ENCODE measurements at regions not wholly inside any gene's neighbourhood (a gene's known extent, or its start where the extent isn't known, plus 50 kb on each side); places are given as distances from the start of the nearest gene placed in this dataset.
"Not testable (repeated sequence)": the region's sequence is repeated elsewhere in the genome, so short reads cannot be mapped to it uniquely, and the experiment has no call there.

- DNase-seq = no peak
Observed at GRCh38 chr2:161032635-161033034, 127.6 kb upstream of the TANK start.

GRCh38 chr2:161033059-161033660 lies 127.1 kb upstream of the TANK start:
- DNase-seq = no peak

DNA sequence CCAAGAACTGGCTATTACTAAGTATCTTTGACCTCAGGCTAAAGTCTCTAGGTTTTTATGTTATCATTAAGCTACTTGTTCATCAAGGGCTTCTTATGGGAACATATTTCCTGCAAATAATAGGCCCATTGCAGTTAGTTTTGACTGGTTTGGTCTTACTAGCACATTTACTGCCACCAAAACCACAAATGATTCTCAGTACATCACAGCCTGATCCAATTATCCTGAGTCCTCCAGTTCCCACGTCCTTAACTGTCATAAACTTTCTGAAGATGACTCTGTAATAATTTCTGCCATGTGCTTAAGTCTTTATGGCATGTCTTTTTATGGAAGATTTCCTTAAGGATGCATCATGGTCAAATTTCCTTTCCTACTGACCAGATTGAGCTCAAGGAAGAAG lies 123.3 kb upstream of the TANK start:
- no peak for DNase-seq

DNA sequence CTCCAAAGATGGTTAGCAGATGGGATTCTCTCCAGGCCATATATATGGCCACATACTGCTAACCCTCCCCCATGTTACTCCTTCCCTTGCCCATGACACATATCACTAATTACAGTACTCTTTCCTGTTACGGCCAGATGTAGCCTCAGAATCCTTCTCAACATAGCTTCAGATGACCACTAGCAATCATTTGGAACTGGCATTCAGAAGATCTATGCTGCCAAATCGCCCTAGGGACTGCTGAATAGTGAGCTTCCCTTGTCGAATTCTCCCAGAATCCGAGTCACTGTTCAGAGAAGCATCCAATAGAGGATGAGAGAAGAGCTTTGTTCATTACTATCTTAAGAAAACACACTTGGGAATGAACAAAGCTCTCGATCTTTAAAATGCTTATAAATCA lies 121.2 kb upstream of the TANK start:
- DNase-seq = no peak

DNA sequence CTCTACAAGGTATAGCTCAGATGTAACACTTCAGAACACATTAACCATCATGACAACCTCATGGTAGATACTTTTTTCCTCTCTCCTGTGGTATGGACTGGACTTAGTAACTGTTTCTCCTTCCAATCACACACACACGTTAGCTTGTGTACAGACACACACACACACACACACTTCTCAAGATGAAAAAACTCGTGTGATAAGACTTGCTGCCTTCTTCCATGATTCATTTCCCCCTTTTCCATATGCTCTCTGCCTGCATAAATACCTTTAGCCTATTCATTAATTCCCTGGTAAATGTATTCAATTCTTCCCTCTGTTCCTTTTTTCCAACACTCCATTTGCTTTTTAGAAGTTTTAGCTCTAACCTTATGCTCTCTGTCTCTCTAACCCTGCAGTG lies 118.9 kb upstream of the TANK start:
- DNase-seq = no peak

GRCh38 chr2:161042990-161043625 lies 117.1 kb upstream of the TANK start:
- DNase-seq = no peak

DNA sequence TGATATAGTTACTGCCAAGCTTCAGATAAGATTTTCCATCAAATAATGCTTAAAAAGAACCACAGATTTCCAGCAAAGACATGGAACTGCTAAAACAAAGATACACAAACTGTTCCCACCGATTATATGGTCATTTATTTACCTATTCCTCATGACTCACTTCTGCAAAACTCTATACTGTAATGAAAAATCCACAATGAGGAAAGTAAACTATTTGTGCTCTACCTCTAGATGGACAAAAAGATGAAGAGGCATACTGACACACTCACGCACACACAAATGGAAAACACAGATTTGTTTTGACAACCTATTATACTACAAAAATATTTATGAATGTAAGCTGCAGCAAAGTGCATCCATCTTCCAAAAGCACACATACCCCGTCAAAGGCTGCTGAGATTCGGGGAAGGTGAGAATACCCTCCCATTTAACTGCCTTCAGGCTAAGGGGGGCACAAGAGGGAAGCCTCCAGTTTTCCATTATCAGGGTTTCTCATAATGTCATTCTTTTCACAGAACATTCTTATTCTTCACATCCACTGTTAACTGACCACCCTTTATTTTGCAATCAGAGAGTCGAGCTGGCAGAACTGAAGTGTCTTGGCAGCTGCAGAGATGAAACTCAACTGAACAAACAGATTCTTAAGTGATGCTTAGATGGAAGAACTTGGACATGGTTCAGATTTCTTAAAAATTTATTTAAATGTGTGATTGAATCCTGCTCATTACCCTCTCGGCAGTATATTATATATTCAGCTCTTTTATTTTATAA lies 115.9 kb upstream of the TANK start:
- no peak for DNase-seq

DNA sequence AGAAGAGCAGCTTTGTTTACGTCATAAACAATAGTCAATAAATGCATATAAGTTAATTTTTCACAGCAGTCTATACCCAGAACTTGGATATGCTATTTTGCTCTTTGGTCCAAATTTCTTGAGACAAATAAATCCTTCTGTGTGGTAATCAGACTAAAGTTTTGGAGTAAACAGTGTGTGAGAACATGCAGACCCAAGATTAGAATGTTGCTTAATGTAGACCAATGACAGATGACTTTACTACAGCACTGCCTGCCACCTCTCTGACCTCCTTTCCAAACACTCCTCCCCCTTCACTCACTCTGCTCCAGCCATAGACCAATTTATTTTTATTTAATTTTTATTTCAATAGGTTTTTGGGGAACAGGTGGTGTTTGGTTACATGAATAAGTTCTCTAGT lies 115.3 kb upstream of the TANK start:
- DNase-seq = no peak

- no peak for DNase-seq
Observed at GRCh38 chr2:161045726-161046125, 114.5 kb upstream of the TANK start.

DNA sequence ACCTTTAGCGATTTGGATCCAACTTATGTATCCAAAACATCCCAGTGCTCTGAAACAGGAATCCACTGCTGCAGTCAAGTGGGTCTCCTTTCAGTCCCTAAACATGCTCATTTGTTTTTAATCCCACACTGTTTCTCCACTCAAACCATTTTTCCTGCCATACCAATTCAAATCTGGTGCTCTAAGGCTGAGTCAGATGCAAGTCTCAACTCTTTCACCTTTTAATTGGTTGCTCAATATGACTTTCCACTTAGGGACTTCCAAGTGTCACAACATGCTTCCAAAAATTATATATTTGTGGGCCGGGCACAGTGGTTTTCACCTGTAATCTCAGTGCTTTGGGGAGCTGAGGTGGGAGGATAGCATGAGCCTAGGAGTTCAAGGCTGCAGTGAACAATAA lies 113.4 kb upstream of the TANK start:
- DNase-seq = no peak

DNA sequence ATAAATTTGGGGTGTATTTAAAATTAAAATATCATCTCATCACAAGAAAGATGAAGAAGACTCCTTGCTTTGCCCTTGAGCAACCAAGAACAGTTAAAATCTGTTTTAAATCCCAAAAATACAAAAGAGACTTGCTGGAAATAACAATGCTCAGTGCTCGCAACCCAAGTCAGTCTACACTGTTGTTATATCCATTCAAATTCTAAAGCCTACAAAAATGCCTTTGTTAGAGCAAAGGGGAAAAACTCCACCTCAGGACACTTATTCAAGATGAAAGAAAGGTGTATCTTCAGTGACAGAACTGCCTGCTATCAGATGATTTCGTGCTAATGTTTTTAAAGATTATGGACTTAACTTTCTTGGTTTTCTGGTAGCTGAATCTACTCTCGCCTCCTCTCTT lies 111.9 kb upstream of the TANK start:
- no peak for DNase-seq

- no peak for DNase-seq
Observed at GRCh38 chr2:161049559-161049958, 110.7 kb upstream of the TANK start.

DNA sequence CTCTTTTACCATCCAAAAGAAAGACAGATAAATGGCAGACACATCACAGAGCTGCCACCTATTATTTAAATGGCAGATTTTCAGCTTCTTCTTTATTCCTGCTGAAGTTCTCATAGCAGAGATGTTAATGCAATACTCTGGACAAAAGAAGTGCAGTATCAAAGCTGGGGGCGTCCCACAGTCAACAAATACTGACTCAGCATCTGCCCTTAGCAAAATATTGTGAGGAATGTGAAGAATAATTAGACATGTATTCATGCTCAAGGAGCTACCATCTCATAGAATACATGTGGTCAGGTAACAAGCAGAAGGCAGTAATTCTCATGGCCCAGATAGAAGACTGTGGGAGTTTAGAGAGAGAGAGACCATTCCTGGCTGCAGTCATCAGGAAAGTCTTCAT lies 108.0 kb upstream of the TANK start:
- no peak for DNase-seq

GRCh38 chr2:161055289-161055688 lies 104.9 kb upstream of the TANK start:
- no peak for DNase-seq

DNA sequence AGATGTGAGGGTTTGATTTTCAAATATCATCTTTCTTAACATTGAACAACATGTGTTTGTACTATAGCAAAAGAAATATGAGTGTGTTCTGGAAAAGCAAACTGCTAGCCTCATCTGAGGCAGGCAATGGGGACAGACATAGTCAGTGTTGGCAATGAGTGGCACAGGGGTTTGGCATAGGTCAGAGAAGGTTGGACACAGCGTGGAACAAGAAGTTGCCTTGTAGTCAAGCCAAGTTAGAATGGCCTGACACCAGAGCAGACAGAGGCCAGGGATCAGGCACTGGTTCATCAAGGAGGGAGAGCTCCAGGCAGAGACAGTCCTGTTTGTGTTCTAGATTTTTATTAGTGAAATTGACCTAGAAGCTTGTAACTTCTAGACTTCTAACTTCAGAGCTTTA lies 100.8 kb upstream of the TANK start:
- no peak for DNase-seq

DNA sequence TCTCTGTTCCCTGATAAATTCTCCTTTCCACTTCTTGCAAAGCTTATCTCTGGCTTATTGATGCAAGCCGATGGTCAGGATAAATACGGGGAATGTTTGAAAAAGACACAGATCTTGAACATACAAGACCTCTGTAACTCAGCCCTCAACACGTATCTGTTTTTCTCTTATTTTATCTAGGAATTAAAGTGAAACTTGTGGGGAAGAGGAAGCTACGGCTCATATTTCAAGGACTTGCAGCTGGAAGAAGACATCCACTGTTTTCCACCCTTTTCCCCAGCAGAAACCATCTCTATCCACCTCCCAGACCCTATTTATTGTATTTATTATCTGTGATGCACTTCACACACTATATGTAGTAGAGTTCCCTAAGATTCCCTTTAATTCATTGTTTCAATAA lies 98.4 kb upstream of the TANK start:
- DNase-seq = no peak

DNA sequence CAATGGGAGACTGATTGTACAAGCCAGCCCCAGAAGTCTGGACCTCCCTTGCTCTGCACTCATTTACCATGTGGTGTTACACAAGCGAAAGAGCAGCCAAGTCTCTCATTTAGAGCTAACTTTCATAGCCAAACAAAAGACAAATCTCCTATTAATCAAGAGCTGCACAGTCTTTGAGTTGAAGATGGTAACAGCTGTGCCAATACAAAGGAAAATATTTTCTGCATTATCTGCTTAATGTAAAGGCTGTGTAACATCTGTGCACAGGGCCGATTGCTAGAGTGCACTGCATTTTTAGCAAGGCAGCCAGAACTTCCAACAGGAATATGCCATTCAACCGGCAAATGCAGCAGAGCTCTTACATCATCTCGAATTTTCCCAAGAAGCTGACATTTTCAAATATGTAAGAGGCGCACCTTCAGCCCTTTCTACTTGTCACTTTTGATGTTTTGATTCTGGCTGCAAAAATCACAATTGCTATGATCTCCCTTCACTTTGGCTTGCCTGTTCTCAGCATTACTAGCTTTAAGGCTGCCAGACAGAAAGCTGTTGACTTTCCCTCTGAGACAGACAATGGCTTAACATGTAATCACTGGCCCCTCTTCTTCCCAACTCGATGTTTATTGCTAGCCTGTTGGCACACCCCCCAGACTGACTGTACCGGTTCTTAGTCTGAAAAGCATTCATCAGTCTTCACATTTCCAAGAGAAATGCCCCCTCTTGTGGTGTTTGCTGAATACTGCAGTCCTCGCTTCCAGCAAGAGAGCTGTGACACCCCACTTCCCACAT lies 96.9 kb upstream of the TANK start:
- DNase-seq = peak; percentile 3 to 21

GRCh38 chr2:161063946-161064306 lies 96.3 kb upstream of the TANK start:
- DNase-seq = no peak

DNA sequence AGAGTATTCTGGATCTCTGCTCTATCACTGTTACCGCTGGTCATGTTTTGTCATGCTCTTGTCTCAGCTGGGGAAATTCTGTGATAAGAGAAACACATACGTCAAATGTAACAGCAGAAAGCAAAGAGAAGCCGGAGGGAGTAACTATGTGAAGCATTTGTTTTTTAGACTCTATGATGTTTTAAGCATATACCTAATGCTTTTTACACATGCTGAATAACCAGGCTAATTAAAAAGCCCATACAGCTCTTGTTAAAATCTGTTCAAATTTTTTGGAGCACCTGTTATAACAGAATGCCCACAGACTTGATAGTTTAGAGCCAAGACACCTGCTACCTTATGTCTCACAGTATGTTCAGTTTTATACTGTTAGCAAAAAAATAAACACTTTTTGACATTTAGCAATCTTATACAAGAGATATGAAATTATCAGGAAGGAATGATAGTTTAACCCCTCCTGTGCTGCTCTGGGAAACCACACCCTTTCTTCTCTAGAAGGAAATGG lies 92.3 kb upstream of the TANK start:
- peak in 1 of 2 experiments; percentile 0 for DNase-seq

GRCh38 chr2:161068670-161069069 lies 91.6 kb upstream of the TANK start:
- DNase-seq = no peak

DNA sequence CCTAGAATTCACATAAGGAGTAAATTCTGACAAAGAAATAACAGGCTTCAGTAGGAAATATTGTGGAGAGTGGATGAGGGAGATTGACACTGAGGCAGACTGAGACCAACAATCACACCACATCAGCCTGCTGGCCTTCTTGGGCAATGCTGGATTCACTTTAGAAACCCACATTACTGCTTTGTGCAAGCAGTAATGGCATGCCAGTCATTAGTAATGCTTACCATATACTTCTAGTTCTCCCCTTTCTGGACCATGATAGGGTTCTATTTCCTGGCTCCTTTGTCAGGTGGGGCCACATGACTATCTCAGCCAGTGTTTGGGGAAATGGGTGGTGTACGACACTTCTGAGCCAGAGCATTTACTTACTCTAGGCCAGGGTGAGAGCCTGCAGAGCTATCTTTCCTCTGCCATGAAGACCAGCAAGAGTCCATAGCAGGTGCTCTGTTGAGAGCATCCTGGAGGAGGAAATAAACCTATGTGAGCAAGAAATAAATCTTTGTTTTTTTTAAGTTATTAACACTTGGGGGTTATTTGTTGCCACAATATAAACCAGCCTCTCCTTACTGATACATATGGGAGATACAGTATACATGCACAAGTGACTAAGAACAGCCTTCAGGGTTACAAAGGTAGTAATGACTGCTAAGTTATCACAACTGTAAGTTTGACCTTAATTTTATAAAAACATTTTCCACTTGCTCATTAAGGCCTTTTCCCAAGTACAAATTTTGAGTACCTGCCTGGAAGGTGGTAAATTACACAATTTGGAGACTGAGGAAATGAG lies 89.3 kb upstream of the TANK start:
- DNase-seq = no peak

GRCh38 chr2:161072436-161072835 lies 87.8 kb upstream of the TANK start:
- DNase-seq = not testable (repeated sequence)

- DNase-seq = no peak
Observed at GRCh38 chr2:161075701-161076100, 84.5 kb upstream of the TANK start.
